ENCODE measurements at regions not wholly inside any gene's neighbourhood (a gene's known extent, or its start where the extent isn't known, plus 50 kb on each side); places are given as distances from the start of the nearest gene placed in this dataset.
"Not testable (repeated sequence)": the region's sequence is repeated elsewhere in the genome, so short reads cannot be mapped to it uniquely, and the experiment has no call there.

- H3K27me3 ChIP-seq (ENCODE audit: control insufficient read depth, insufficient read depth): no peaks in the 10 kb centered on the region
- intact Hi-C loops (cut with DNase I): no loop called here
- ATAC-seq (no peak), DNase-seq (no peak)
- no peaks in the 10 kb centered on the region for H3K9me3 ChIP-seq (ENCODE audit: control insufficient read depth, low read length)
- no peak overlapping the region for H3K27ac ChIP-seq (ENCODE audit: low read length)
- H3K4me1 ChIP-seq (ENCODE audit: control insufficient read depth, insufficient read depth, low read length): no peaks in the 10 kb centered on the region
- H3K4me3 ChIP-seq (ENCODE audit: low read length): no peak overlapping the region
These were observed 179.6 kb upstream of the SPRY1 start for GRCh38 chr4:123216946-123217345.

- no peaks in the 10 kb centered on the region for H3K27me3 ChIP-seq (ENCODE audit: control insufficient read depth, insufficient read depth)
These were observed 178.9 kb upstream of the SPRY1 start for GRCh38 chr4:123217664-123218063.

GRCh38 chr4:123218981-123219380 lies 177.6 kb upstream of the SPRY1 start:
- Histone ChIP-seq H3K4me3 (ENCODE audit: low read length) (no peak overlapping the region), H3K4me1 (ENCODE audit: control insufficient read depth, insufficient read depth, low read length) (no peaks in the 10 kb centered on the region), H3K27me3 (ENCODE audit: control insufficient read depth, insufficient read depth) (no peaks in the 10 kb centered on the region), H3K27ac (ENCODE audit: low read length) (no peak overlapping the region), H3K9me3 (ENCODE audit: control insufficient read depth, low read length) (no peaks in the 10 kb centered on the region)
- intact Hi-C loops (cut with DNase I): no loop called here
- no peak for DNase-seq
- no peak for ATAC-seq
- WGBS: 97% methylated on average over 4 of the region's 4 CpGs

More at GRCh38 chr4:123217664-123218063, 178.9 kb upstream of the SPRY1 start:
- H3K4me3 ChIP-seq (ENCODE audit: low read length): no peak overlapping the region
- no peaks in the 10 kb centered on the region for H3K4me1 ChIP-seq (ENCODE audit: control insufficient read depth, insufficient read depth, low read length)
- ATAC-seq (no peak), DNase-seq (no peak)
- no peak overlapping the region for H3K27ac ChIP-seq (ENCODE audit: low read length)
- H3K9me3 ChIP-seq (ENCODE audit: control insufficient read depth, low read length): no peaks in the 10 kb centered on the region
- WGBS: 34% methylated on average over 2 of the region's 2 CpGs
- intact Hi-C loops (cut with DNase I): no loop called here

- Histone ChIP-seq H3K27me3 (ENCODE audit: control insufficient read depth, insufficient read depth) (no peaks in the 10 kb centered on the region), H3K4me3 (ENCODE audit: low read length) (no peak overlapping the region), H3K4me1 (ENCODE audit: control insufficient read depth, insufficient read depth, low read length) (no peaks in the 10 kb centered on the region), H3K9me3 (ENCODE audit: control insufficient read depth, low read length) (no peaks in the 10 kb centered on the region), H3K27ac (ENCODE audit: low read length) (no peak overlapping the region)
- intact Hi-C loops (cut with DNase I): no loop called here
- WGBS: 71% methylated on average over 1 of the region's 1 CpG
- ATAC-seq (no peak), DNase-seq (no peak)
These were observed 167.3 kb upstream of the SPRY1 start for GRCh38 chr4:123229286-123229685.

GRCh38 chr4:123230061-123230460 lies 166.5 kb upstream of the SPRY1 start:
- Histone ChIP-seq H3K4me1 (ENCODE audit: control insufficient read depth, insufficient read depth, low read length) (no peaks in the 10 kb centered on the region), H3K27me3 (ENCODE audit: control insufficient read depth, insufficient read depth) (no peaks in the 10 kb centered on the region), H3K9me3 (ENCODE audit: control insufficient read depth, low read length) (no peaks in the 10 kb centered on the region), H3K4me3 (ENCODE audit: low read length) (no peak overlapping the region), H3K27ac (ENCODE audit: low read length) (no peak overlapping the region)
- 76% methylated on average over 2 of the region's 2 CpGs for WGBS
- DNase-seq (no peak), ATAC-seq (no peak)
- intact Hi-C loops (cut with DNase I): no loop called here

- Histone ChIP-seq H3K4me3 (ENCODE audit: low read length) (no peak overlapping the region), H3K27ac (ENCODE audit: low read length) (no peak overlapping the region), H3K27me3 (ENCODE audit: control insufficient read depth, insufficient read depth) (no peaks in the 10 kb centered on the region), H3K4me1 (ENCODE audit: control insufficient read depth, insufficient read depth, low read length) (no peaks in the 10 kb centered on the region), H3K9me3 (ENCODE audit: control insufficient read depth, low read length) (no peaks in the 10 kb centered on the region)
- intact Hi-C loops (cut with DNase I): no loop called here
- WGBS: 38% methylated on average over 3 of the region's 3 CpGs
- ATAC-seq: peak; percentile 24 to 41
- DNase-seq: no peak
These were observed 164.2 kb upstream of the SPRY1 start for GRCh38 chr4:123232439-123232838.

- no peaks in the 10 kb centered on the region for H3K4me1 ChIP-seq (ENCODE audit: control insufficient read depth, insufficient read depth, low read length)
- intact Hi-C loops (cut with DNase I): no loop called here
- no peak overlapping the region for H3K4me3 ChIP-seq (ENCODE audit: low read length)
- 59% methylated on average over 4 of the region's 4 CpGs for WGBS
- H3K27ac ChIP-seq (ENCODE audit: low read length): no peak overlapping the region
- DNase-seq: no peak
- peak; percentile 51 for ATAC-seq
- no peaks in the 10 kb centered on the region for H3K9me3 ChIP-seq (ENCODE audit: control insufficient read depth, low read length)
- H3K27me3 ChIP-seq (ENCODE audit: control insufficient read depth, insufficient read depth): no peaks in the 10 kb centered on the region
These were observed 163.3 kb upstream of the SPRY1 start for GRCh38 chr4:123233136-123233768.

- H3K27ac ChIP-seq (ENCODE audit: low read length): no peak overlapping the region
These were observed 161.6 kb upstream of the SPRY1 start for GRCh38 chr4:123234955-123235354.

GRCh38 chr4:123235431-123235830 lies 161.2 kb upstream of the SPRY1 start:
- intact Hi-C loops (cut with DNase I): no loop called here
- Histone ChIP-seq H3K4me1 (ENCODE audit: control insufficient read depth, insufficient read depth, low read length) (no peaks in the 10 kb centered on the region), H3K4me3 (ENCODE audit: low read length) (no peak overlapping the region), H3K9me3 (ENCODE audit: control insufficient read depth, low read length) (no peaks in the 10 kb centered on the region), H3K27ac (ENCODE audit: low read length) (no peak overlapping the region), H3K27me3 (ENCODE audit: control insufficient read depth, insufficient read depth) (no peaks in the 10 kb centered on the region)
- 66% methylated on average over 2 of the region's 2 CpGs for WGBS
- ATAC-seq (no peak), DNase-seq (no peak)

More at GRCh38 chr4:123234955-123235354, 161.6 kb upstream of the SPRY1 start:
- DNase-seq: no peak
- H3K27me3 ChIP-seq (ENCODE audit: control insufficient read depth, insufficient read depth): no peaks in the 10 kb centered on the region
- intact Hi-C loops (cut with DNase I): no loop called here
- H3K4me1 ChIP-seq (ENCODE audit: control insufficient read depth, insufficient read depth, low read length): no peaks in the 10 kb centered on the region
- no peaks in the 10 kb centered on the region for H3K9me3 ChIP-seq (ENCODE audit: control insufficient read depth, low read length)
- no peak for ATAC-seq
- H3K4me3 ChIP-seq (ENCODE audit: low read length): no peak overlapping the region

- no peaks in the 10 kb centered on the region for H3K9me3 ChIP-seq (ENCODE audit: control insufficient read depth, low read length)
- H3K4me1 ChIP-seq (ENCODE audit: control insufficient read depth, insufficient read depth, low read length): no peaks in the 10 kb centered on the region
- intact Hi-C loops (cut with DNase I): no loop called here
- H3K27ac ChIP-seq (ENCODE audit: low read length): no peak overlapping the region
- WGBS: 82% methylated on average over 2 of the region's 2 CpGs
- H3K4me3 ChIP-seq (ENCODE audit: low read length): no peak overlapping the region
- H3K27me3 ChIP-seq (ENCODE audit: control insufficient read depth, insufficient read depth): no peaks in the 10 kb centered on the region
- DNase-seq (no peak), ATAC-seq (no peak)
These were observed 160.0 kb upstream of the SPRY1 start for GRCh38 chr4:123236606-123237005.

GRCh38 chr4:123240286-123240685 lies 156.3 kb upstream of the SPRY1 start:
- H3K27me3 ChIP-seq (ENCODE audit: control insufficient read depth, insufficient read depth); H3K27ac ChIP-seq (ENCODE audit: low read length); DNase-seq; ATAC-seq; H3K4me3 ChIP-seq (ENCODE audit: low read length); H3K9me3 ChIP-seq (ENCODE audit: control insufficient read depth, low read length); H3K4me1 ChIP-seq (ENCODE audit: control insufficient read depth, insufficient read depth, low read length): not testable (repeated sequence)
- intact Hi-C loops (cut with DNase I): loop anchor here in 1 of 4 donors (10.0 kb wide), 2 partner anchors 105 to 155 kb away; partner anchors contain the start of gene SPRY1
- WGBS: 92% methylated on average over 5 of the region's 5 CpGs

- intact Hi-C loops (cut with DNase I): loop anchor here in 1 of 4 donors (10.0 kb wide), 2 partner anchors 102 to 152 kb away; partner anchors contain the start of gene SPRY1
- not testable (repeated sequence) for H3K9me3 ChIP-seq (ENCODE audit: control insufficient read depth, low read length); H3K4me3 ChIP-seq (ENCODE audit: low read length); H3K4me1 ChIP-seq (ENCODE audit: control insufficient read depth, insufficient read depth, low read length); DNase-seq; H3K27me3 ChIP-seq (ENCODE audit: control insufficient read depth, insufficient read depth); ATAC-seq; H3K27ac ChIP-seq (ENCODE audit: low read length)
- 98% methylated on average over 3 of the region's 3 CpGs for WGBS
These were observed 153.4 kb upstream of the SPRY1 start for GRCh38 chr4:123243220-123243619.
